ENCODE measurements at regions not wholly inside any gene's neighbourhood (a gene's known extent, or its start where the extent isn't known, plus 50 kb on each side); places are given as distances from the start of the nearest gene placed in this dataset.
"Not testable (repeated sequence)": the region's sequence is repeated elsewhere in the genome, so short reads cannot be mapped to it uniquely, and the experiment has no call there.

DNA sequence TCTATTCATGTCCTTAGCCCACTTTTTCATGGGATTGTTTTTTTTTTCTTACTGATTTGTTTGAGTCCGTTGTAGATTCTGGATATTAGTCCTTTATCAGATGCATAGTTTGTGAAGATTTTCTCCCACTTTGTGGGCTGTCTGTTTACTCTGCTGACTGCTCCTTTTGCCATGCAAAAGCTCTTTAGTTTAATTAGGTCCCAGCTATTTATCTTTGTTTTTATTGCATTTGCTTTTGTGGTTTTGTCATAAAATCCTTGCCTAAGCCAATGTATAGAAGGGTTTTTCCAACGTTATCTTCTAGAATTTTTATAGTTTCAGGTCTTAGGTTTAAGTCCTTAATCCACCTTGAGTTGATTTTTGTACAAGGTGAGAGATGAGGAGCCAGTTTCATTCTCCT, 358.9 kb downstream of the ADAMTS20 start:
- H3K27me3 Mint-ChIP-seq; DNase-seq; H3K4me1 Mint-ChIP-seq; H3K9me3 Mint-ChIP-seq; POLR2A ChIA-PET; H3K27ac Mint-ChIP-seq; ATAC-seq (ENCODE audit: low read depth); H3K4me3 Mint-ChIP-seq; H3K36me3 Mint-ChIP-seq: not testable (repeated sequence)

- ATAC-seq (ENCODE audit: low read depth); H3K4me3 Mint-ChIP-seq; H3K27ac Mint-ChIP-seq; POLR2A ChIA-PET; H3K36me3 Mint-ChIP-seq; H3K4me1 Mint-ChIP-seq; H3K27me3 Mint-ChIP-seq; DNase-seq; H3K9me3 Mint-ChIP-seq: not testable (repeated sequence)
These were observed 359.6 kb downstream of the ADAMTS20 start for GRCh38 chr12:43192442-43192841.

DNA sequence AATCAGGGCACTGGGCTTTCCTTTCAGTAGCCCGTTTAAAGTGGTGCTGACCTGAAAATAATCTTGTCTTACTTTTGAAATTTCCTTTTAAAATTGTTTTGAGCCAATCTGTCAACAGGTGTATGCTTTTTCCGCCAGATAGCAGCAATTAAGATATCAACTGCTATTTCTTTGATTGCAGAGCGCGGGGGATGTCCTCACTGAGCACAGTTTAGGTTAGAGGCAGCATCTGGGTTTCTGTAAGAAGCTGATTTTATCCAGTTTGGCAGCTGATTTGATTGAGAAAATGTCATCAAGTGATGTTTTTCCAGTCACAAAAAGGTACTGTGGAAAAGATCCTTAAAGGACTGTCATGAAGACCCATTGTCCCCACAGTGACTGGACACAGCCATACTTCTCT, 371.8 kb downstream of the ADAMTS20 start:
- Mint-ChIP-seq H3K9me3 (no peaks in the 10 kb centered on the region), H3K27me3 (no peaks in the 10 kb centered on the region), H3K36me3 (no peaks in the 10 kb centered on the region), H3K4me3 (no peak overlapping the region), H3K27ac (no peak overlapping the region), H3K4me1 (no peaks in the 10 kb centered on the region)
- POLR2A ChIA-PET = no interaction called here
- ATAC-seq (ENCODE audit: low read depth) (no peak), DNase-seq (no peak)

- H3K4me1 Mint-ChIP-seq = no peaks in the 10 kb centered on the region
- H3K9me3 Mint-ChIP-seq = no peaks in the 10 kb centered on the region
- H3K27me3 Mint-ChIP-seq = no peaks in the 10 kb centered on the region
- no peak overlapping the region for H3K4me3 Mint-ChIP-seq
- POLR2A ChIA-PET = no interaction called here
- no peak for DNase-seq
- no peak for ATAC-seq (ENCODE audit: low read depth)
- no peak overlapping the region for H3K27ac Mint-ChIP-seq
- no peaks in the 10 kb centered on the region for H3K36me3 Mint-ChIP-seq
These were observed 372.5 kb downstream of the ADAMTS20 start for GRCh38 chr12:43179486-43179885.

DNA sequence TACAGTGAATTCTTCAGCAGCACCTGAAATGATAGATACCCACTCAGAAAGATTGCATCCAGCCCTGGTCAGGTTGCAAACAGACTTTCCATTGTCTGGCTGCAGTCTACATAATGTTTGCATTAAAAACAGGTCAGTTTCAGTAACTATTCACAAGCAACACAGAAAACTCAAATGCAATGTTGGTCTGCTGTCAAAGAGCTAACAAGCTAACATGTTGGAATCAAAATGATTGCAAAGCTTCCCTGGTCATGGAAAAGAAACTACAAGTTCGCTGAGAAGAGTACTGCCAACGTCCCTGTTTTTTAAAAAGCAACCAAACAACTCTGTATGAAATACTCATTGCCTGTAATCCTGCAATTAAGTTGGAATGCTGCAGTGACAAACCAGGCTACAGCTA, 374.7 kb downstream of the ADAMTS20 start:
- no peaks in the 10 kb centered on the region for H3K36me3 Mint-ChIP-seq
- ATAC-seq (ENCODE audit: low read depth) (no peak), DNase-seq (no peak)
- H3K9me3 Mint-ChIP-seq = no peaks in the 10 kb centered on the region
- no peaks in the 10 kb centered on the region for H3K4me1 Mint-ChIP-seq
- H3K4me3 Mint-ChIP-seq = no peak overlapping the region
- H3K27me3 Mint-ChIP-seq = no peaks in the 10 kb centered on the region
- no peak overlapping the region for H3K27ac Mint-ChIP-seq
- POLR2A ChIA-PET = no interaction called here

GRCh38 chr12:43169115-43169681, 382.8 kb downstream of the ADAMTS20 start:
- POLR2A ChIA-PET = no interaction called here
- H3K27ac Mint-ChIP-seq = no peak overlapping the region
- no peaks in the 10 kb centered on the region for H3K9me3 Mint-ChIP-seq
- no peak for ATAC-seq (ENCODE audit: low read depth)
- no peak overlapping the region for H3K4me3 Mint-ChIP-seq
- H3K36me3 Mint-ChIP-seq = no peaks in the 10 kb centered on the region
- no peaks in the 10 kb centered on the region for H3K27me3 Mint-ChIP-seq
- H3K4me1 Mint-ChIP-seq = no peaks in the 10 kb centered on the region
- no peak for DNase-seq

GRCh38 chr12:43167691-43168090, 384.3 kb downstream of the ADAMTS20 start:
- H3K27ac Mint-ChIP-seq = no peak overlapping the region
- H3K9me3 Mint-ChIP-seq = no peaks in the 10 kb centered on the region
- no peak for ATAC-seq (ENCODE audit: low read depth)

DNA sequence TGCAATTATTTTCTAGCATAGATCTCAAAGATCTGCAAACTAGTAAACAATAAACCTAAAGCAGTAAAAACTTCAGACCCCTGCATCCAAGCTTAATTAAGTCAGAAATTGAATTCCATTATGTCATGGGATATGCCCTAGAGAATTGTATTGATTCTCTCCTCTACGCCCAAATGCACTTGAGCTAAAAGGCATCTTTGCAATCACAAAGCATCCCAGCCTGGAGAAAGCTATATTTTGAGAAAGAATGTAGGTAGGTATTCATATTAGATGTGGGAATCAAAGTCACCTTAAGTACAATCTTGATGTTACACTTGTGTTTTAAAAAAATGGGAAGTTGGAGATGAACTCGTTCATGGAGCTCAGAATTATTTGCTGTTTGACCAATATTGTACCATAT, 386.7 kb downstream of the ADAMTS20 start:
- ATAC-seq (ENCODE audit: low read depth) (no peak), DNase-seq (no peak)
- Mint-ChIP-seq H3K27me3 (no peaks in the 10 kb centered on the region), H3K9me3 (no peaks in the 10 kb centered on the region), H3K4me1 (no peaks in the 10 kb centered on the region), H3K27ac (no peak overlapping the region), H3K4me3 (no peak overlapping the region), H3K36me3 (no peaks in the 10 kb centered on the region)
- POLR2A ChIA-PET = no interaction called here

More at GRCh38 chr12:43167691-43168090, 384.3 kb downstream of the ADAMTS20 start:
- Mint-ChIP-seq H3K36me3 (no peaks in the 10 kb centered on the region), H3K27me3 (no peaks in the 10 kb centered on the region), H3K4me1 (no peaks in the 10 kb centered on the region), H3K4me3 (no peak overlapping the region)
- DNase-seq = no peak
- POLR2A ChIA-PET = no interaction called here

- POLR2A ChIA-PET = no interaction called here
- Mint-ChIP-seq H3K36me3 (no peaks in the 10 kb centered on the region), H3K9me3 (no peaks in the 10 kb centered on the region), H3K4me1 (no peaks in the 10 kb centered on the region), H3K27me3 (no peaks in the 10 kb centered on the region), H3K4me3 (no peak overlapping the region), H3K27ac (no peak overlapping the region)
- no peak for DNase-seq
- ATAC-seq (ENCODE audit: low read depth) = no peak
These were observed 389.9 kb downstream of the ADAMTS20 start for GRCh38 chr12:43162138-43162537.

GRCh38 chr12:43159506-43159905, 392.5 kb downstream of the ADAMTS20 start:
- no peak overlapping the region for H3K4me3 Mint-ChIP-seq
- DNase-seq (no peak), ATAC-seq (ENCODE audit: low read depth) (no peak)
- H3K36me3 Mint-ChIP-seq = no peaks in the 10 kb centered on the region
- POLR2A ChIA-PET = no interaction called here
- no peak overlapping the region for H3K27ac Mint-ChIP-seq
- H3K27me3 Mint-ChIP-seq = no peaks in the 10 kb centered on the region
- no peaks in the 10 kb centered on the region for H3K9me3 Mint-ChIP-seq
- H3K4me1 Mint-ChIP-seq = no peaks in the 10 kb centered on the region

DNA sequence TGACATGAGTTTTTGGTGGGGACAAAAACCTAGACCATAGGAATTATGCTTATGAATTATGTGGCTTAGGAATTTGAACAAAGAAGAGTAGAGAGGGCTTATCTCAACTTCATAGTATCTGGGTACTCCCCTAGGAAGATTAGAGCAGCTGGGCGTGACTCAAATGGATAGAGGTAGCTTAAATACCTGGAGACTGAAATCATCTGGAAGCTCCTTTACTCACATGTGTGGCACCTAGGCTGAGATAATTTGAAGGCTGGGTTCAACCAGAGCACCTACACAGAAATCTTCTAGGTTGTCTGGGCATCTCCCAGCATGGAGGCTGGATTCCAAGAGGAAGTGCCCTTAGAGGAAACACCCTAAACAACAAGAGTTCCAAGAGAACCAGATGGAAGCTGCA, 393.9 kb downstream of the ADAMTS20 start:
- H3K9me3 Mint-ChIP-seq = no peaks in the 10 kb centered on the region
- no peak overlapping the region for H3K27ac Mint-ChIP-seq
- H3K36me3 Mint-ChIP-seq = no peaks in the 10 kb centered on the region
- H3K4me3 Mint-ChIP-seq = no peak overlapping the region
- H3K4me1 Mint-ChIP-seq = no peaks in the 10 kb centered on the region
- POLR2A ChIA-PET = no interaction called here
- no peak for DNase-seq
- H3K27me3 Mint-ChIP-seq = no peaks in the 10 kb centered on the region
- no peak for ATAC-seq (ENCODE audit: low read depth)

- no peak overlapping the region for H3K27ac Mint-ChIP-seq
- POLR2A ChIA-PET = no interaction called here
- no peaks in the 10 kb centered on the region for H3K36me3 Mint-ChIP-seq
- DNase-seq (no peak), ATAC-seq (ENCODE audit: low read depth) (no peak)
- no peaks in the 10 kb centered on the region for H3K27me3 Mint-ChIP-seq
- H3K4me1 Mint-ChIP-seq = no peaks in the 10 kb centered on the region
- H3K9me3 Mint-ChIP-seq = no peaks in the 10 kb centered on the region
- H3K4me3 Mint-ChIP-seq = no peak overlapping the region
These were observed 396.6 kb downstream of the ADAMTS20 start for GRCh38 chr12:43155376-43155775.

GRCh38 chr12:43154498-43155045, 397.4 kb downstream of the ADAMTS20 start:
- no peaks in the 10 kb centered on the region for H3K4me1 Mint-ChIP-seq
- H3K27me3 Mint-ChIP-seq = no peaks in the 10 kb centered on the region
- H3K36me3 Mint-ChIP-seq = no peaks in the 10 kb centered on the region
- ATAC-seq (ENCODE audit: low read depth) (no peak), DNase-seq (no peak)
- POLR2A ChIA-PET = no interaction called here
- no peaks in the 10 kb centered on the region for H3K9me3 Mint-ChIP-seq
- no peak overlapping the region for H3K27ac Mint-ChIP-seq
- no peak overlapping the region for H3K4me3 Mint-ChIP-seq

GRCh38 chr12:43151441-43151981, 400.5 kb downstream of the ADAMTS20 start:
- POLR2A ChIA-PET = no interaction called here
- Mint-ChIP-seq H3K9me3 (no peaks in the 10 kb centered on the region), H3K27ac (no peak overlapping the region), H3K4me3 (no peak overlapping the region), H3K27me3 (no peaks in the 10 kb centered on the region), H3K36me3 (no peaks in the 10 kb centered on the region), H3K4me1 (no peaks in the 10 kb centered on the region)
- no peak for DNase-seq
- ATAC-seq (ENCODE audit: low read depth) = no peak

GRCh38 chr12:43148691-43149090, 403.3 kb downstream of the ADAMTS20 start:
- no peak overlapping the region for H3K4me3 Mint-ChIP-seq
- no peaks in the 10 kb centered on the region for H3K4me1 Mint-ChIP-seq
- POLR2A ChIA-PET = no interaction called here
- H3K27me3 Mint-ChIP-seq = no peaks in the 10 kb centered on the region
- no peak overlapping the region for H3K27ac Mint-ChIP-seq
- no peak for DNase-seq
- H3K9me3 Mint-ChIP-seq = no peaks in the 10 kb centered on the region
- ATAC-seq (ENCODE audit: low read depth) = no peak
- no peaks in the 10 kb centered on the region for H3K36me3 Mint-ChIP-seq
